ENCODE measurements at regions not wholly inside any gene's neighbourhood (a gene's known extent, or its start where the extent isn't known, plus 50 kb on each side); places are given as distances from the start of the nearest gene placed in this dataset.

DNA sequence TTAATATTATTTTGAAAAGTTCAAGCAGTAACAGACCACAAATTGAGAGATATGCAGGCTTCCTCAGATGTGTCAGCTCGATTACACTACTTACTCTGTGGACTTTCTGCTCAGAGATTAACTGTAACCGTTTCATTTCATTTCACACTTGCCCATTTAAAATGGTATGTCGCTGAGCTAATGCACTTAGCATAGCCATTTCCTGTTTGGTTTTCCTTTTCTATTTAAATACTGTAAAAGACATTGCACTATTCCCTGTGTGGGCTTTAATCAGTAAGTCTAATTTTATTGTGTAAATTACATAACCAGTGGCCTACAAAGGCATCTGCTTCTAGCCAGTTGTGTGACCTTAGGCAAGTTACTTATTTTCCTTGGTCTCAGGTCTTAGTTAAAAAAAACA lies 237.6 kb downstream of the LACC1 start:
- TF ChIP-seq, protein P1, sequence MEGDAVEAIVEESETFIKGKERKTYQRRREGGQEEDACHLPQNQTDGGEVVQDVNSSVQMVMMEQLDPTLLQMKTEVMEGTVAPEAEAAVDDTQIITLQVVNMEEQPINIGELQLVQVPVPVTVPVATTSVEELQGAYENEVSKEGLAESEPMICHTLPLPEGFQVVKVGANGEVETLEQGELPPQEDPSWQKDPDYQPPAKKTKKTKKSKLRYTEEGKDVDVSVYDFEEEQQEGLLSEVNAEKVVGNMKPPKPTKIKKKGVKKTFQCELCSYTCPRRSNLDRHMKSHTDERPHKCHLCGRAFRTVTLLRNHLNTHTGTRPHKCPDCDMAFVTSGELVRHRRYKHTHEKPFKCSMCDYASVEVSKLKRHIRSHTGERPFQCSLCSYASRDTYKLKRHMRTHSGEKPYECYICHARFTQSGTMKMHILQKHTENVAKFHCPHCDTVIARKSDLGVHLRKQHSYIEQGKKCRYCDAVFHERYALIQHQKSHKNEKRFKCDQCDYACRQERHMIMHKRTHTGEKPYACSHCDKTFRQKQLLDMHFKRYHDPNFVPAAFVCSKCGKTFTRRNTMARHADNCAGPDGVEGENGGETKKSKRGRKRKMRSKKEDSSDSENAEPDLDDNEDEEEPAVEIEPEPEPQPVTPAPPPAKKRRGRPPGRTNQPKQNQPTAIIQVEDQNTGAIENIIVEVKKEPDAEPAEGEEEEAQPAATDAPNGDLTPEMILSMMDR (IDR thresholded peaks at IDR 0.05; ENCODE audit: low read length, missing control alignments): no peak
- no peak overlapping the region for H3K4me3 ChIP-seq (replicated peaks; ENCODE audit: low read depth, low read length)
- DNase-seq (ENCODE audit: low read depth): peak; percentile 24

DNA sequence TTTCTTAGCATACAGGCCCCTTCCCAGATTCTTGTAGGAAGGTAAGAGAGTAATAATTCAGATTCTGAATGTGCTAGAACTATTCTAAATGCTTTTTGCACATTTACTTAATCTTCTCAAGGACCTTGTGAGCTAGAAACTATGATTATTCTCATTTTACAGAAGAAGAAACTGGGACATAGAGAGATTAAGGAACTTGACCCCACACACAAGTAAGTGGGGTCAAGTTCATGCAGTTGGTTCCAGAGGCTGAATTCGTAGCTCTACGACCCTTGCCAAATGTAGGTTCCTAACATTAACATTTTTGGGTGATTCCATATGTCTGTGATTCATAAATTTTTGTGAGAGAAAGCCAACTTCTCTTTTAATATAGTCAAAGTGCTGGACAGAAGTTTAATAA lies 238.1 kb downstream of the LACC1 start:
- no peak overlapping the region for H3K4me3 ChIP-seq (replicated peaks; ENCODE audit: low read depth, low read length)
- TF ChIP-seq, protein P1 (IDR thresholded peaks at IDR 0.05; ENCODE audit: low read length, missing control alignments): no peak

DNA sequence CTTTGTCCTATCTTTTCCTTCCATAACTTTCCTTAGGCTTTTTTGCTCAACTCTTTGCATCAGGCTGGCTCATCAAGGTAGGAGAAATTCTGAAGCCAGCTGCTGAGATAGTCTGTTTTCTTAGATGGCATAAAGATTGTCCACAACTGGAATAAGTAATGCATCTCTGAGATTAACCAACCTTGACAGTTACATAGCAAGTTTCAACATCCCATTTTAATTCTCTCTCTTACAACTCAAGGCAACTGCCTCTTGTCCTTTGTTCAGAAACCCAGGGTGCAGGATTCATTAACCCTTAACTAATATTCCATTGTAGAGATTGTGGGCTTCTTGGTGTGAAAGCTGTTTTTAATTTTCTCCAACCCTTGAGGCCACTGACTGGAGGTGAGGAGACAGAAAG lies 239.2 kb downstream of the LACC1 start:
- DNase-seq (ENCODE audit: low read depth): no peak
- TF ChIP-seq, protein P1 (IDR thresholded peaks at IDR 0.05; ENCODE audit: low read length, missing control alignments): no peak
- no peak overlapping the region for H3K4me3 ChIP-seq (replicated peaks; ENCODE audit: low read depth, low read length)

More for the DNA sequence above, 238.1 kb downstream of the LACC1 start:
- no peak for DNase-seq (ENCODE audit: low read depth)

DNA sequence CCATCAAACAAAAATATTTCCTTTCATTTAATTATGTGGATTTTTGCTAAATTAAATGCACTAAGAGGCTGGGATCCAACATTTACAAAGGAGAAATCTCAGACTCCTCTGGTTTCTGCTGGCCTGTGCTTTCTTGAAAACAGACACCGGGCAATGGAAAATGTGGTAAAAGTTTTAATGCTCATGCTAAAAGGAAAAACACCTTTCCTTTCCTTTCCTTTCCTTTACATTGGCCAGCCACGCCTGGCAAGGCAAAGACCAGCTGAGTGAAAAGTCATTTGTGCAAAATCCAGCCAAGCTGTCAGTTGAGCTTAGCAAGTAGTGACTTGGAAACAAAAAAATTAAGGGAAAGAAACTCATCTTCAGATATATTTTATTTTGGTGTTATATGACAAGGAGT lies 240.3 kb downstream of the LACC1 start:
- TF ChIP-seq, protein P1 (IDR thresholded peaks at IDR 0.05; ENCODE audit: low read length, missing control alignments): no peak
- no peak overlapping the region for H3K4me3 ChIP-seq (replicated peaks; ENCODE audit: low read depth, low read length)
- no peak for DNase-seq (ENCODE audit: low read depth)

DNA sequence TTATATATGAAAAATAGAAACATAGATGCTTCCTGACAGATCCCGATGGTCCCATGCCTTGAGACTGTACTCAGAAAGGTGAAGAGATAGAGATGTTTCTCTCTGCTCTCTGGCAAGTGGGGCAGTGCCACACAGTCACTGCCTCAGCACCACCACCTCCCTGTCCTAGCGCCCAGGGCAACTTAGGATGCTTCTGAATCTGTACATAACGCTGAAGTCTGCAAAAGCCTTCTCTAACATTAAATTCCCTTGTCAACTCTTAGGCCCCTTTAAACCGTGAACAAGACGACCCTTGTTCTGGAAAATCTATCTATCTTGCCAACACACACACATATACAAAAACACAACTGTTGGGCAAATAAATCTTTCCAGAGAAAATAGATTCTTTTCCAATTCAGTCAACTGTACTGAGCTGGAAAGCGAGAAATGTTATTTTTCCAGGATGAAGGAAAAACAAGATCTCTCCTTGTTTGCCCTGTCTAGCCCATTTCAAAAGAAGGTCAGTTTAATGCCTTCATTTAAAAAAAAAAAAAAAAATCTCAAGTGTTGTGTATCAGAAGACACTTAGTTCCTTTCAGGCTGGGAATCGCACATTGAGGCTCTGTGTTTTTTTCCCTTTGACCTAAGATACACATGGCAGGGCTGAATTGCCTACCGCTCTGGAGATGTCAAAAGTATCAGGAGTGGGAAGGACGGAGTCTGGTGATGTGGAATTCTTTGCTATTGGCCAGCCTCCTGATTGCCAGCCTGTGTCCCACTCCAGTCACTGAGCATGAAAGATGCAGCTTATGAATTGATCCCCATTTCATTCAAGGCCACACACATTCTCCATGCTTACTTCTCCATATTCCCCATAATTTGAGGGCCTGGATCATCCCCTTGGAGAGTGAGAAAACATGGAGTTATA lies 241.4 kb downstream of the LACC1 start:
- TF ChIP-seq, protein P1 (IDR thresholded peaks at IDR 0.05; ENCODE audit: low read length, missing control alignments): no peak
- no peak for DNase-seq (ENCODE audit: low read depth)
- H3K4me3 ChIP-seq (replicated peaks; ENCODE audit: low read depth, low read length): no peak overlapping the region

DNA sequence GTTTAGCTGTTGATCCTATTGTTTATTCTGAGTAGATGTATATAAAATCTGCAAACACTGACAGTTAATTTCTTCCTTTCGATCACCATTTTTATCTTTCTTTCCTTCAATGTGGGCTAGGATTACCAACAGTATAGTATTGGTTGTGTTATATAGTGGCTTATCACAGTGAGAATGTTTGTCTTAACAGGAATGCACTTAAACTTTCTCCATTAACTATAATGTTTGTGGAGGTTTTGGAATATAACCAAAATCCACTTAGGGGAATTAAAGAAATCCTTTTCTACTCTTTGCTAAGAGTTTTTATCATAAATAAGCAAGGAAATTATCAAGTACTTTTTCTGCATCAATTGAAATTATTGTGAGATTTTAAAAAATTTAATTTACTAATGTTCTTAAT lies 244.6 kb downstream of the LACC1 start:
- TF ChIP-seq, protein P1 (IDR thresholded peaks at IDR 0.05; ENCODE audit: low read length, missing control alignments): no peak
- H3K4me3 ChIP-seq (replicated peaks; ENCODE audit: low read depth, low read length): no peak overlapping the region
- no peak for DNase-seq (ENCODE audit: low read depth)
